Kidney epithelial cell (primary cell): ENCODE measurements at regions not wholly inside any gene's neighbourhood (a gene's known extent, or its start where the extent isn't known, plus 50 kb on each side); places are given as distances from the start of the nearest gene placed in this dataset.

ENCODE experiments used
- DNase-seq: peaks from one replicate; pipeline ENCODE4 v3.0.0-alpha.2; 2010; ENCODE audit warnings: low read depth
- H3K27me3 ChIP-seq: 2 replicates; pipeline ENCODE4 v1.6.0; 2011; ENCODE audit warnings: low read length; ENCODE audit not compliant: control insufficient read depth, insufficient read depth
- H3K36me3 ChIP-seq: 2 replicates; pipeline ENCODE4 v1.5.1; 2011; ENCODE audit warnings: low read length; ENCODE audit not compliant: control insufficient read depth, insufficient read depth
- H3K4me3 ChIP-seq: 2 replicates; pipeline ENCODE4 v1.5.1; 2011; ENCODE audit warnings: low read depth, mild to moderate bottlenecking, control low read depth, low read length
- CTCF ChIP-seq: IDR thresholded peaks from 2 replicates; pipeline ENCODE4 v1.5.1; 2011; ENCODE audit warnings: mild to moderate bottlenecking, moderate library complexity, low read length, control low read depth, inconsistent platforms; ENCODE audit not compliant: insufficient read depth, poor library complexity, severe bottlenecking

- H3K36me3 ChIP-seq = no peaks in the 10 kb centered on the region
- no peak for TF ChIP-seq CTCF
- DNase-seq = no peak
These were observed 1485.5 kb downstream of the TECRL start for GRCh38 chr4:62923783-62924182.

GRCh38 chr4:62917649-62918048 is 1491.6 kb downstream of the TECRL start:
- Histone ChIP-seq H3K36me3 (no peaks in the 10 kb centered on the region), H3K4me3 (no peak overlapping the region), H3K27me3 (no peaks in the 10 kb centered on the region)
- no peak for TF ChIP-seq CTCF
- no peak for DNase-seq

More at GRCh38 chr4:62923783-62924182, 1485.5 kb downstream of the TECRL start:
- no peaks in the 10 kb centered on the region for H3K27me3 ChIP-seq
- no peak overlapping the region for H3K4me3 ChIP-seq

GRCh38 chr4:62914758-62915157 is 1494.5 kb downstream of the TECRL start:
- H3K27me3 ChIP-seq = no peaks in the 10 kb centered on the region
- H3K36me3 ChIP-seq = no peaks in the 10 kb centered on the region
- H3K4me3 ChIP-seq = no peak overlapping the region
- no peak for TF ChIP-seq CTCF
- DNase-seq = no peak

- DNase-seq = no peak
- Histone ChIP-seq H3K36me3 (no peaks in the 10 kb centered on the region), H3K27me3 (no peaks in the 10 kb centered on the region), H3K4me3 (no peak overlapping the region)
- no peak for TF ChIP-seq CTCF
These were observed 1496.2 kb downstream of the TECRL start for GRCh38 chr4:62913065-62913464.

- TF ChIP-seq CTCF = no peak
- no peak for DNase-seq
- H3K36me3 ChIP-seq = no peaks in the 10 kb centered on the region
These were observed 1496.7 kb downstream of the TECRL start for GRCh38 chr4:62912531-62912930.

DNA sequence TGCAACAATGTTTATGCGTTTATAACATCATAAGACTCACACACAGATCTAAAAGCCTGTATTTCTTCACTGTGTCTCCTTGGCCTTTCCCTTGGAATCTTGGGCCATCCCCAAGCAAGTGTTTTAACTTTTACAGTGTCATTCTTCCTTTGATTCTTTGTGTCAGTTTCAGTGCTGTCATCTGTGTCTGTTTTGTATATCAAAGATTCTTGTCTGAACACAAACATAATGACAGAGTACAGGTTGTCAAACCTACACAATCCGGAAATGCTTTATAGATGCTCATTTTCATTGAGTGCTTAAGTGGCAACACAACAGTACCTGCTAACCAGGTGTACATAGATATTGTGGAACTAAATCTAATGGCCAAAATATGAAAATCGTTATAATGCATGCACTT is 1500.0 kb downstream of the TECRL start:
- no peaks in the 10 kb centered on the region for H3K27me3 ChIP-seq
- TF ChIP-seq CTCF = no peak
- no peak for DNase-seq
- no peaks in the 10 kb centered on the region for H3K36me3 ChIP-seq
- H3K4me3 ChIP-seq = no peak overlapping the region

More at GRCh38 chr4:62912531-62912930, 1496.7 kb downstream of the TECRL start:
- H3K27me3 ChIP-seq = no peaks in the 10 kb centered on the region
- H3K4me3 ChIP-seq = no peak overlapping the region
